ENCODE measurements at regions not wholly inside any gene's neighbourhood (a gene's known extent, or its start where the extent isn't known, plus 50 kb on each side); places are given as distances from the start of the nearest gene placed in this dataset.

GRCh38 chr12:17204289-17205054 lies 598.5 kb upstream of the LMO3 start:
- intact Hi-C loops (cut with DNase I), result no loop called here
- H3K27me3 ChIP-seq, result no peaks in the 10 kb centered on the region
- H3K4me3 ChIP-seq, result no peak overlapping the region
- no peaks in the 10 kb centered on the region for H3K4me1 ChIP-seq
- H3K9me3 ChIP-seq, result peaks cover 0 to 2% (median 0%) of the 10 kb centered on the region in 4 donors
- H3K27ac ChIP-seq, result no peak overlapping the region
- no peak for DNase-seq
- WGBS, 2 donors, result 79 to 81% methylated on average over 3 of the region's 3 CpGs
- TF ChIP-seq EP300 (IDR thresholded peaks at IDR 0.05) (no peak), POLR2AphosphoS5 (IDR thresholded peaks at IDR 0.05) (no peak), POLR2A (IDR thresholded peaks at IDR 0.05) (no peak), CTCF (IDR thresholded peaks at IDR 0.05) (no peak)
- no peaks in the 10 kb centered on the region for H3K36me3 ChIP-seq

- Histone ChIP-seq H3K4me1 (no peaks in the 10 kb centered on the region), H3K27me3 (no peaks in the 10 kb centered on the region), H3K27ac (no peak overlapping the region), H3K36me3 (no peaks in the 10 kb centered on the region), H3K9me3 (peaks cover 0 to 2% (median 0%) of the 10 kb centered on the region in 4 donors), H3K4me3 (no peak overlapping the region)
- no peak for TF ChIP-seq CTCF (IDR thresholded peaks at IDR 0.05)
- no peak for TF ChIP-seq POLR2AphosphoS5 (IDR thresholded peaks at IDR 0.05)
- TF ChIP-seq EP300 (IDR thresholded peaks at IDR 0.05), result no peak
- no peak for TF ChIP-seq POLR2A (IDR thresholded peaks at IDR 0.05)
- WGBS, 2 donors, result 68 to 81% methylated on average over 5 of the region's 5 CpGs
- no peak for DNase-seq
- intact Hi-C loops (cut with DNase I), result no loop called here
These were observed 597.5 kb upstream of the LMO3 start for GRCh38 chr12:17203497-17203896.

- no peak for DNase-seq
- Histone ChIP-seq H3K9me3 (no peaks in the 10 kb centered on the region), H3K27me3 (no peaks in the 10 kb centered on the region), H3K4me3 (no peak overlapping the region), H3K27ac (no peak overlapping the region), H3K4me1 (no peaks in the 10 kb centered on the region), H3K36me3 (no peaks in the 10 kb centered on the region)
- TF ChIP-seq EP300 (IDR thresholded peaks at IDR 0.05) (no peak), CTCF (IDR thresholded peaks at IDR 0.05) (no peak), POLR2AphosphoS5 (IDR thresholded peaks at IDR 0.05) (no peak), POLR2A (IDR thresholded peaks at IDR 0.05) (no peak)
- 45 to 68% methylated on average over 3 of the region's 3 CpGs for WGBS, 2 donors
- intact Hi-C loops (cut with DNase I), result no loop called here
These were observed 592.0 kb upstream of the LMO3 start for GRCh38 chr12:17197971-17198370.

- no peak for DNase-seq
- Histone ChIP-seq H3K36me3 (no peaks in the 10 kb centered on the region), H3K9me3 (no peaks in the 10 kb centered on the region), H3K27me3 (no peaks in the 10 kb centered on the region), H3K27ac (no peak overlapping the region), H3K4me3 (no peak overlapping the region), H3K4me1 (no peaks in the 10 kb centered on the region)
- intact Hi-C loops (cut with DNase I), result no loop called here
- TF ChIP-seq EP300 (IDR thresholded peaks at IDR 0.05) (no peak), POLR2A (IDR thresholded peaks at IDR 0.05) (no peak)
- 40 to 54% methylated on average over 1 of the region's 1 CpG for WGBS, 2 donors
These were observed 586.8 kb upstream of the LMO3 start for GRCh38 chr12:17192721-17193120.

GRCh38 chr12:17169726-17170471 lies 563.9 kb upstream of the LMO3 start:
- Histone ChIP-seq H3K27me3 (no peaks in the 10 kb centered on the region), H3K36me3 (no peaks in the 10 kb centered on the region), H3K4me3 (no peak overlapping the region), H3K4me1 (no peaks in the 10 kb centered on the region), H3K27ac (no peak overlapping the region), H3K9me3 (no peaks in the 10 kb centered on the region)
- DNase-seq, result no peak
- TF ChIP-seq EP300 (IDR thresholded peaks at IDR 0.05), result no peak
- no peak for TF ChIP-seq CTCF (IDR thresholded peaks at IDR 0.05)
- TF ChIP-seq POLR2A (IDR thresholded peaks at IDR 0.05), result no peak
- no peak for TF ChIP-seq POLR2AphosphoS5 (IDR thresholded peaks at IDR 0.05)
- WGBS, 2 donors, result 51 to 62% methylated on average over 5 of the region's 5 CpGs
- intact Hi-C loops (cut with DNase I), result no loop called here
